Vagina (tissue), 2 donors: ENCODE measurements at regions not wholly inside any gene's neighbourhood (a gene's known extent, or its start where the extent isn't known, plus 50 kb on each side); places are given as distances from the start of the nearest gene placed in this dataset.

ENCODE experiments used
- CTCF ChIP-seq, 3 experiments: fragments of 450-650 bp in 2 of 3; fragments of 200-600 bp in 1 of 3; sonication (generic) in 1 of 3; IDR thresholded peaks; one replicate each; pipeline ENCODE4 v1.5.1; 2017 to 2019; ENCODE audit warnings: antibody characterized with exemption in 3 of 3, mild to moderate bottlenecking in 2 of 3, moderate library complexity in 2 of 3
- POLR2AphosphoS5 ChIP-seq, 2 donors: sonication (generic); formaldehyde crosslinking; IDR thresholded peaks; one replicate each; pipeline ENCODE4 v1.9.0; 2017; ENCODE audit warnings: antibody characterized with exemption in 2 of 2, mild to moderate bottlenecking in 2 of 2, low read depth in 1 of 2; ENCODE audit not compliant: insufficient read depth in 1 of 2

- TF ChIP-seq CTCF (IDR thresholded peaks at IDR 0.05) = no peak
- TF ChIP-seq POLR2AphosphoS5 (IDR thresholded peaks at IDR 0.05; ENCODE audit: insufficient read depth in 1 of 2, low read depth in 1 of 2) = no peak
These were observed 367.0 kb upstream of the NEGR1 start for GRCh38 chr1:72649211-72649888.
